HG02642 (cell line): ENCODE measurements at regions not wholly inside any gene's neighbourhood (a gene's known extent, or its start where the extent isn't known, plus 50 kb on each side); places are given as distances from the start of the nearest gene placed in this dataset.
"Not testable (repeated sequence)": the region's sequence is repeated elsewhere in the genome, so short reads cannot be mapped to it uniquely, and the experiment has no call there.

ENCODE experiments used
- ATAC-seq: cut with Tn5 transposase; IDR thresholded peaks from one replicate; pipeline ENCODE4 v1.9.1; 2021; ENCODE audit warnings: mild to moderate bottlenecking; ENCODE audit not compliant: unreplicated experiment, poor library complexity

DNA sequence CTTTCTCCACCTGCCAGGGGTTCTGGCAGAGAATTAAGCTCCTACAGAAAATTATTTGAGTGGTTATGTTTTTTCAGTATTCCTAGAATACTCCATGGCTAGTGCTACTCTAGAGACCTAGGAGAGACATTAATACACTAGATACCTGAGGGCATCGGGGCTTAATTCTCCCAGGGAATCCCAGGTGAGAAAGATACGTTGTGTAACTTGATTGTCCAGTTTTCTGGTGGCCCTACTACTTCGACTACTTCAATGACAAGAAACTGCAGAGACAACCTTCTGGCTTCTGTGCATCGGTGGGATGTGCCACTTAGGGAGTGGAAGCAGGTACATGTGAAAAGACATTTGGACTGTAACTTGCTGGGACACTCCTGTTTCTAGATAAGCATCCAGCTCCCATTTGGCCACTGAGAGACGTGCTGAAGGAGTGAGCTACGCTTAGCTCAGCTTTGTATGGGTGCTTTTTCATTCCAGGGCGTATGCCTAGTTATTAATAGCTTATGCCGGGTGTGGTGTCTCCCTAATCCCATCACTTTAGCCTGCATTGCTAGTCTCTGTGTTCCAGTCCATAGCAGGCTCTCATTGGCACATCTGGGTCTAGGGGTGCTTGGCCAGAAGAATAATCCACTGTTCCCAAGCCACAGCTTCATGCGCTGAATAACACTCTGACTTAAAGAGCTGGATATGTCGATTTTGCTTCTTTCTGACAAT lies 300.7 kb downstream of the SIPA1L2 start:
- ATAC-seq: no peak

DNA sequence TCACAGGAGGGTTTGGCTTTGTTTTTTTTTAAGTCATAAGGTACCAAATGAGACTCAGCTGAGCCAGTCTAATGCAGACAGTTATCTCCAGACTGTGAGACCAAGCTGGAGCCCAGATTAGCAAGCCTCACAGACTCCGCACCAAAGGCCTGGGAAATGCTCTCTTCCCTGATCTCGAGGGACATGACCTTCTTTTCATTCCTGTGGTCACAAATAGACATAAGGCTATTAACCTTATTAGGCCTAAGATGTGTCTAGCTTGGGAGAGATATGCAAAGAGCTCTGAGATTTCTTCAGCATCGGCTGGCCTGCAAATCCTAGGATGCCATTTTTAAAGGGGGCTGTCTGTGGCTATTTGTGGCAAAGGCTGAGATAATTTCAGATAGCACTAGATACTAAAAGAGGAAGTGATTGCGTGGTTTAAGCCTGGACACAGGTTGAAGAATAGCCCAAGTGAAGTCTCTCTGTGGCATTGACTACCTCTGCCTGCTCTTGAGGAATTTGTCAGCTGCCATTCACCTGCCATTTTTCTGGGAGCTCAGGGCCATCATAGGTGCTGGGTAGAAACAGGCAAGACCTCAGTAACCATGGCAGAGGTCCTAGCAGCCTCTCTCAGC lies 301.3 kb downstream of the SIPA1L2 start:
- ATAC-seq: no peak

DNA sequence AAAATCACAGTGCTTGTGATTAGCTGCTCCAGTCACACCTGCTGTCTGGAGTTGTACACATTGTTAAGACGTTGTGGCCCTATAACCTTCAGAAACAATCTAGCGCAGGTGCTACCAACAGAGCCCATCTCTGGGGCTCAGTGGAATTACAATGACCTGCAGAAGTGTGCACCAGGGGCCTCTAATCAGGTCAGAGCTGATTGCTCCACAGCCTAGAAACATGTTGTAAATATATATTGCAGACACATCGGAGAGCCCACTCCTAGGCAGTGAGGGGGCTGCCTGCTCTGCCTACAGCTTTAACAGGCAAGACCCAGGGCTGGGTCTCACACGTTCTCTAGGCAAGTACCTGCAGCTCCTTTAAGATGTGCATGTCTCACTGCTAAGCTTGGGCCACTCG lies 302.0 kb downstream of the SIPA1L2 start:
- no peak for ATAC-seq

DNA sequence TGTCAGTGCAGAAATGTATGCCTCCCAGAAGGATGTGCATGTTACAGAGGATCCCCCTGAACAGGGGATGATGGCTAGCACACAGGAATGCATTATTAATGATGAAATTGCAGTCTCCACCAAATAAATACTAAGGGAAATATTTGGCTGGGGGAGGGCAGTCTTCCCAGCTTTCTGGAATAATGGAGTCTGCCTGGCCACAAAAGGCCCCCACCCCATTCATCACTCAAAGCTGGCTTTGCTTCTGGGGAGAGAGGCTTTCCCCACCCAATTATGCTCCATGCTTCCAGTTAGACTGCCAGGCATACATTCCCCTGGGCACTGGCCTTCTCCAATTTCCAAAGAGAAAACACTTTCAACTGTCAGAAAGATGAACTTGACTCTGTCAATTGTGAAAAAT lies 302.7 kb downstream of the SIPA1L2 start:
- ATAC-seq: no peak

DNA sequence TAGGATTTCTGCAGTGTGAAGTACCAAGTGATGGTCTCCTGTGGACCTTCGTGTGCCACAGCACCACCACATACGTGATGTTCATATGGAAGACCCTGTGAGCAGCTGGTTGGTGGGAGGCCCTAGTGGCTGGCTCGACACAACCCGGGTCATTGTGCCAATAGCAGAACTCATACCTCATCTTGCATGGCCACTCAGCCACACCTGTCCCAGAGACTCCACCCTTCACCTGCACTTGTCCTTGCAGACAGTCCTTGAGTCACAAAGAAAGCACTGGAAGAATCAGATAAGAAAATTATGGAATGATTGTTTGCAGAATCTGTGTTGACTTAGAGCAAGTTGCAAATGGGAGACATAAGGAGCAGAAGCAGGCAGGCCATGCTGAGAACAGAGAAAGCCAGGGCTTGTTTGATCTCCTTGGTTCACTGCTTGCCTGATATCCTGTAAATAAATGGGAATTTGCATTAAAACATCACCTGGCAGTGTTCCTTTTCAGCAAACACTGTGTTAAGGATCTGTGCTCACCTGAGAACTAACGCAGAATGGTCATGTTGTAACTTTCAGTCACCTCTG lies 307.7 kb downstream of the SIPA1L2 start:
- ATAC-seq: no peak

DNA sequence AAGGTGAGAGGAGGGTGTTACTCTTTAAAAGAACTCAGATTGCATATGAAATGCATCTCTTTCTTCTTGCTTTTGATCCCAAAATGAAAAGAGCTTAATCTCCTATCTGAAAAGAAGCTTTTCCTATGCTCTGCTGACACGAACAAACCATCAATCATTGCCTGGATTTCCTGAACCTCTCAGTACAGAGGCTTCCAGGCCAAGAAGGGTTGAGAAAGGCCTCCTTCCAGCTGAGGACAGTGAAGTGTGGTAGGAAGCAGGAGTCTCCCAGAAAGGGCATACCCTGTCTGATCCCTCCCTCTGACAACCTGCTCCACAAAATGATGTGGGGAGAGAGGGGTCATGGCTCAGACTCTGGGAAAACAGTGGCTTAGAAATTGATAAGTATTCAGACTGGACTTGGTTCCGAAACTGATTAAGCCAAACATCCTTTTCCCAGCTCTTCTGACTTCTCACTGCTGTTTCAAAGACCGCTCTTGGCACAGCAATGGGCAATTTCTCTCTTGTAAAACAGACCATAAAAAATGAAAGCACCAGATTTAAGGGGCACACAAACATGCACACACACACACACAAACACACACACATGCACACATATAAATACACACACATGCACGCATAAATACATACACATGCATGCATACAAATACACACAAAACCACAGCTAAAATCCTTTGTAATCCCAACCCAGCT lies 310.3 kb downstream of the SIPA1L2 start:
- no peak for ATAC-seq

DNA sequence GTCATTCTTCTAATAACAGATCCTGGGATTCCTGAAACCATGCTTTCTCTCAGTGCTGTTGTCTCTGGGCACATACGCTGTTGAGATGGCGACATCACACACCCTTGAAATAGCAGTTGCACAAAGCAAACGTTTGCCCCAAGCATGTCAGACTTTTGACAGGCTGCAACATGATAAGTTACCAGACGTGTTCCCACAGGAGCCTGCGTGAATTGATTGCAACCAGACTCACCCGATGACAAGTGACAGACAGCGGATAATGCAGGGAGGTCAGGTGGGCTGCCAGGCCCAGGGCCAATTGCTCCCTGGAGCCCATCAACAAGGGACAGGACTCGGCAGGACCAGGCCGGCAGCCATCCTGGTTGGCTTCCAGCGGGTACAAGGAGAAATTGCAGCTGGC lies 310.9 kb downstream of the SIPA1L2 start:
- no peak for ATAC-seq

DNA sequence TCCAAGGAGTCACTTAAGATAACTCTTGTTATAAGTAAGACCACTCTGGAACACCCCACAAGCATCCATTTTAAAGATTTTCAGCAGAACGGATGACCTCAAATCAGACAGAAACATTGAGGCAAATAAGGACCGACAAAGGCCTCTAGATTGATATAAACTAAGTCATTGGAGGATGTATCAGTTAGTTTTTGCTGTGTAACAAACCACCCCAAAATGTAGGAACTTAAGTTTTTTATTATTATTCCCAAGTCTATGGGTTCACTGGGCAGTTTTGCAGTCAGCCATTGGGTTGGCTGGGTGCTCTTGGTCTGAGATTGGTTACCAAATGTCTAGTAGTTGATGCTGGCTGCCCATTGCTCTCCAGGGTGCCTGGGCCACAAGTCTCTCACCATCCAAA lies 311.8 kb downstream of the SIPA1L2 start:
- ATAC-seq: no peak

DNA sequence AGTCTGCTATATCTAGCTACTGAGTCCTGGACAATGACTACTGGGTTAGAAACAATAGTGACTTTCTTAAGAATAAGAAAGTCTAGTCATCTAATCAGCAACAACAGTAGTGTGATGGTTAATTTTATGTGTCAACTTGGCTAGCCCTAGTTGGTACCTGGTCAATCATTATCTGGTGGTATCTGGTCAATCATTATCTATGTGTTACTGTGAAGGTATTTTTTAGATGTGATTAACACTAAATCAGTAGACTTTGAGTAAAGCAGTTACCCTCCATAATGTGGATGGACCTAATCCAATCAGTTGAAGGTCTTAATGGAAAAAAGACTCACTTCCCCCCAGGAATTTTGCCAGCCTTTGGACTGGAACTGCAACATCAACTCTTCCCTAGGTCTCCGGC lies 312.6 kb downstream of the SIPA1L2 start:
- no peak for ATAC-seq

DNA sequence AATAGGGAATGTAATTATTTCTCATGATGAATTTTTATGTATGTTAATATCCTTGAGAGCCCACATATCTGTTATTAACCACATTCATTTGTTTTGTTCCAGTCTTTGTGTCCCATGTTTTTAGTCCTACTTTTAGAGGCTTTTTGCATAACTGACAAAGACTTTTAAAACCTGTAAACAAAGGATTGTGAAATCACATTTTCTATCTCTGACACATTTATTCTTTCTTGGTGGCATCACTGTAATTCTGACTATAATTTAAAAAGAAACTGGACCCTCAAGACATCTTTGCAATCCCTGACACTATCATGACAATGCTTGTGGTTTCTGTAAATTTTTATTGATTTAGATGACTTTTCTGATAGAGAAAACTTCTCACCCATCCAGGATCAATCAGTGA lies 313.1 kb downstream of the SIPA1L2 start:
- ATAC-seq: no peak

DNA sequence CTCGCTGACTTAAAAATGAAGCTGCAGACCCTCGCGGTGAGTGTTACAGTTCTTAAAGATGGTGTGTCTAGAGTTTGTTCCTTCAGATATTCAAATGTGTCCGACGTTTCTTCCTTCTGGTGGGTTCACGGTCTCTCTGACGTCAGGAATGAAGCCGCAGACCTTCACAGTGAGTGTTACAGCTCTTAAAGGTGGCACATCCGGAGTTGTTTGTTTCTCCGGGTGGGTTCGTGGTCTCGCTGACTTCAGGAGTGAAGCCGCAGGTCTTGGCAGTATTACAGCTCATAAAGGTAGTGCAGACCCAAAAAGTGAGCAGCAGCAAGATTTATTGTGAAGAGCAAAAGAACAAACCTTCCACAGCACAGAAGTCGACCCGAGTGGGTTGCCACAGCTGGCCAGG lies 316.1 kb downstream of the SIPA1L2 start:
- not testable (repeated sequence) for ATAC-seq

DNA sequence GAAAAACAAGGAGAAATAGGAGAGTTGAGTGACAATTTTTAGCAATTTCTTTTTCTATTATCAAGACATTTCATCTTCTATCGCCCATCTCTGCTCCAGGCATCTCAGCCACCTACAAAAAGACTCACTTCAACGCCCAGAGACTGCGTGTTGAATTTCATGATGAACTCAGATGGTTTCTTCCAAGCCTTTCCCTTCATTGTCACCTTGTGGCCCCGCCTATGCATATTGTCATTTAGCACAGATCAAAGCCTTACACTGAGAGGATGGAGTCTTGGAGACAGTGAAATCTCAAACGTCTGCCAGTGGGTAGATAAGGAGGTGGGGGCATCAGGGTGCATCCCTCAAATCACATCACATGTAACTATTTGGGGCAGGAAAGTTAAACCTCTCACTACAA lies 319.4 kb downstream of the SIPA1L2 start:
- no peak for ATAC-seq

DNA sequence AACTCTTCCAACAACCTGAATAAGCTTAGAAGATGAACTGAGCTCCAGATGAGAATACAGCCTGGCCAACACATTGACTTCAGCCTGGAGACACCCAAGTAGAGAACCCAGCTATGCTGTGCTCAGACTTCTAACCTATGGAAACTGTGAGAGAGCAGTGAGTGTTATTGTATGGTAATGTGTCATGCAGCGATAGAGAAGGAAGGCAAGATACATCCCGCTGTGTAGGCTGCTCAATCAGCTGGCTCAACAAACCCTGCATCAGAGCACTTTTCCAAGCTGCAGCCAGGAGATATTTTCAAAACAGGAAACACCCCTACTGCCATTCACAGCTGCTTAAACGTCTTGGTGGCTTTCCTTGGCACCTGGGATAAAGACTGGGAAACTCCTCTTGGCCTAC lies 321.3 kb downstream of the SIPA1L2 start:
- no peak for ATAC-seq

DNA sequence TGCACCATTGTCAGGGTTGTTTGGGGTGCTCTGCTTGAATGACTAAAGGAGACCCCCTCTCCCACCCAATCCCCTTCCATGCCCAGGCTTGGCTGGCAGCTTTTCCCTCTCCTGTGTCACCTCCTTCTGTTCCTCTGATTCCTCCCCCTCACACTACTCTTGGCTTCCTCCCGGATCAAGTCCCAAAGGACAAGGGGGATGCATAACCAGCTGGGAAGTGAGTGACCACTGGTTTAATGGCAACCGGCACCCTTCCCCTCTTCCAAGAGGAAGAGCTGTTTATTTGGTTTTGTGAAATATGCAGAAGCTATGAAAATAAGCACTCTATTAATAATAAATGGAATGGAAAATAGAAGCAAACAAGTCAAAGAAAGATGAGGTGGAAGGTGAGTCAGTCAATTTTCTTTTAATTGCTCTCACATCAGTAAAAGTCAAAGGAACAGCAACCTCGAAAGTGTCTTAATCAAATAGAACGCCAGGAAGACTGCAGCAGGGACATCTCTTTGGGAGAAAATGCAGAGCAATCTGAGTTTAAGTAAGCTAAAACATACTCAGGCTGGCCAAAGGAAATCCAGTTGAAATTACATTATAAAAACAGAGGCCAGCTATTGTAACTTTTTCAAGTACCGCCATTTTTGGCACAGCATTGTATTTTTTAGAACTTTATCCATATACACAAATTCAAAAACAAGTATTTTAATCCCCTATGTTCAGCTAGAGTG lies 322.5 kb downstream of the SIPA1L2 start:
- ATAC-seq: no peak

DNA sequence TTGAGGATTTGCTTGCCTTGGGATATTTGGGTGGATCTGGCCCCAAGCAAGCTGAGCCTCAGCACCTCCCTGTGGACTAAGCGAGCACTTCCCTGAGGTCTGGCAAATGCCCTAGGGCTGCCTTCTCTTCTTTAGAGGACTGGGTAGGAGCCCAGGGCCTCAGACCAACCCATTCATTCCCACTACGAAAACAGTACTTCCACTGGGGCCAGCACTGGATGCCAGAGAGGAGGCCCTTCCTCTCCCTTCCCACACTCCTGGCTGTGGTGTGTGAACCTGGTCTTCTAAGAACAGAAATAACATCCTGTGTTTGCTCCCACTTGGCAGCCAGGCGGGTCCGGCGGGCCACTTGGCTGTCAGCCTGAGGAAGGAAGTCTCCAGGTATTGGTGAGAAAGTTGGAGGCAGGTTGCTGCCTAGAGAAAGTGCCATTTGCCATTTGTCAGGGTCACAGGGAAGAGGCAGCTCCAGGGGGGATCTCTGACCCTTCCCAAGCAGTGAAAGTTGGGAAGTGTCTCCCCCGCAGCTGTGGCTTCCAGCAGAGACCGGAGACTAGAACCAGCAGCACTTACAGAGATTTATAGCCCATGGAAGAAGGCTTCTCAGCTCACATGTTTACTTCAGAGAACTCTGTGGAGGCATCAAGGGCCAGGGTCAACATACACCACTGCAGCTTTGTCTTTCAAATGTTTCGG lies 323.5 kb downstream of the SIPA1L2 start:
- ATAC-seq: no peak

DNA sequence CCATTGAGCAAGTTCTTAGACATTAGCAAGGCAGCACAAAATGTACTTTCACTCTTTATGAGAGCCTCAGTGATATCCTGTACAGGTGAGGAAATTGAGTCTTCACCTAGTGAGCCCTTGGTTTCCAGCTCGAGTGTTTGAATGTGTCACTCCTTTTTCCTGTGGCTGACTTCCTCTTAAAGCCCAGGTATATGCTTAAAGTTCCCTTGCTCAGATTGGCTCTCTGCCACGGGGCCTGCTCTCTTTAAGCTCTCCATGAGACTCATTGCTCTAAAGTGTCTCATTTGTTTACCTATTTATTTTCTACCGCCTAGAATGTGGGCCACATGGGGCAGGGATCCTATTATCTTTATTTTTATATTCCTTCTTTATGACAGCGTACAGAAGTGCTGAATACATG lies 324.9 kb downstream of the SIPA1L2 start:
- ATAC-seq: no peak

DNA sequence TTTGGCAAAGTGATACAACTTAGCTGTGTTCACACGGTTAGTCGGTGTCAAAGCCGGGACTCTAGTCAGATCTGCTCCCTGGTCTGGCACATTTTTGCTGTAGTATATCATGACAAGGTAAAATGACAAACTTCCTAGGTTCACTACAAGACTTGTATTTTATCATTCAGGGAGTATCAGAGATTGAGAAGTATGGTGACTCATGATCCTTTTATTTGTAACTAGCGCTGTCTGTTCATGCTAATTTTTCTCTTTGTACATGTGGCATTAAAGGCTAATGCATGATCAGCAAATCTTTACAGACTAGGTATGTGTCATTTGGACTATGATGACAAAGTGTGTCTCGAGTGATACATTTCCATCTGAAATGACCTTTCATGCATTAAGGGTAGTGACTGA lies 326.7 kb downstream of the SIPA1L2 start:
- no peak for ATAC-seq

DNA sequence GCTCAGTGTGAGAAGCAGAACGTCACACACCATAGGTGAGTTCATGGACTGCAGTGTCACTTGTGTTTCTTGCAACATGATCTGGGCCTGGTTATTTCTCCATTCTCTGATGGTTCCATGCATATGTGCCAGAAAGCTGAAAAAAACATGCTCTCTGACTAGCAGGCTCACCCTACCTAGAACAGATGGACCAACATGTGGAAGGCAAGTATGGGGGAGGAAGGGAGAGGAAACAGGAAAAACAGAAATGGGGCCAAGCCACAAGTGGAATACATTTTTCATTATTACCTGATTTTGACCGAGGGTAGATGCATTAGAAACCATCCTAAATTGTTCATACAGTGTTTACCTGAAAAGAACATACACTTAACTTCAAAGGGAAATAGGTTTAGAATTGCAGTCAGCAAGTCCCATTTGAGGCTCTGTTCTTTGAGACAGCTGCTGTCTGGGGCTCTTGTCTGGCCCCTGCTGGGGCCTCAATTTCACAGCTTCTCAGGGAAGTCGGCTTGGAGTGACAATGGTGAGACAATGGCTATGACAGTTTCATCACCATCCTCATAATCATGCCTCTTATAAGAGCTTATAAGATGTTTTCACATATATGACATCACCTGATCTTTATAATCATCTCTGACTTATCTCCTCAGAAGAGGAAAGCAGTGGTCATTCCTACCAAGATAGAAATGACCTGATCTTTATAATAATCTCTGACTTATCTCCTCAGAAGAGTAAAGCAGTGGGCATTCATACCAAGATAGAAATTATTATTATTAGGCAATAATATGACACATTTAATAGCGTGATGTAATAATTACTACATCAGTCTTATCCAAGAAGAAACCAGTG lies 327.3 kb downstream of the SIPA1L2 start:
- no peak for ATAC-seq

DNA sequence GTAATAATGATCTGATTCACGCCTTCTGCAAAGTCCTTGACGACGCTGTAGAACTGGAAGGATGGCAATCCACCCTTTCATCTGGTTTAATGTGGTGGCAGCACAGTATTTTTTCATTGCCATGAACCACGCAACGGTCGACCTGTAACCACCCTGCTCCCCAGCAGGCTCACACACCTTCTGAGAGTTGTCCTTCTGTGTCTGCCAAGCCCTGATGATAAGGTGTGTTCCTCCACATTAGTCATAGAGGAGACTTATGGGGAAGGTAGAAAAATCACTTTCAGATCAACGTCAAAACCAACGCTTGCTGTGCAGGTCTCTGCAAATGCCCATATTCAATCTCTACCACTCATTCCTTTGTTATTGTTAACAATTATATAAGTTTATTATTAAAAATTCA lies 328.7 kb downstream of the SIPA1L2 start:
- no peak for ATAC-seq
